ENCODE measurements at regions not wholly inside any gene's neighbourhood (a gene's known extent, or its start where the extent isn't known, plus 50 kb on each side); places are given as distances from the start of the nearest gene placed in this dataset.
"Not testable (repeated sequence)": the region's sequence is repeated elsewhere in the genome, so short reads cannot be mapped to it uniquely, and the experiment has no call there.

DNA sequence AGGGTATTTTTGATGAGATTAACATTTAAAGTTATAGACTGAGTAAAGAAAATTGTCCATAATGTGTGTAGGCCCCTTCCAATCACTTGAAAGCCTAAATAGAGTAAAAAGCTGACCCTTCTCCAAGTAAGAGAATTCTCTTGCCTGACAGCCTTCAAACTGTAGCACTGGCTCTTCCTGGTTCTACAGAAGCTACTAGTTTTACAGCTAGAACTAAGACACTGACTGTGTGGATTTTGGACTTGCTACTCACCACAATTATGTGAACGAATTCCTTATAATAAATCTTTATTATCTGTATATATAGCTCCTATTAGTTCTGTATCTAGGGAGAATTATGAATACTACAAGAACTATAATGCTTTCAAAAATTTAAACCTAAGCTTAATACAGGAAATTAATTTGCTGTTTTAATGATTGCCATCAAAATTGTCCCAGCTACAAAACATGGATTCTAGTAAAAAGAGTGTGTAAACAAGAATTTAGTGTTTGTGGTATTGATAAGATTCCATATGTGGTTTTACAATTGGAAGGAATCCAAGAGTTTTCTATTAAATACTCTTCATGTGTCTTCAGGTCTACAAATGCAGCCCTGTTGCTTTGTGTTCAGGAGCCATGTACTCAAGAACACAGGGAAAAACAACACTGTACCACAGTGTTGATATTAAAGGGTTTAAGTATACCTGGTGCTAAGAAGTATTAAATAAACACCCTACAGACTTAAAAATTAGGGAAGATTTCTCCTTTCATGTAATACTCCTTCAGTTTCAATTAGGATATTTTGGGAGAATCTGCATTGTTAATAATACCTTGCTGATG is 366.5 kb downstream of the CXXC4 start:
- DNase-seq = no peak

DNA sequence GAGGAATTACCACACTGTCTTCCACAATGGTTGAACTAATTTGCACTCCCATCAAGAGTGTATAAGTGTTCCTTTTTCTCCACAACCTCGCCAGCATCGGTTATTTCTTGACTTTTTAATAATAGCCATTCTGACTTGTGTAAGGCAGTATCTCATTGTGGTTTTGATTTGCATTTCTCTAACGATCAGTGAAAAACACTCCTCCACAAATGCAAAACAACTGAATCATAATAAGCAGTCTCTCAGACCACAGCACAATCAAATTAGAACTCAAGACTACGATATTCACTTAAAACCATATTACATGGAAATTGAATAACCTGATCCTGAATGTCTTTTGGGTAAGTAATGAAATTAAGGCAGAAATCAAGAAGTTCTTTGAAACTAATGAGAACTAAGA is 371.7 kb downstream of the CXXC4 start:
- no peak for DNase-seq

GRCh38 chr4:104117776-104118175 is 376.9 kb downstream of the CXXC4 start:
- DNase-seq = no peak

DNA sequence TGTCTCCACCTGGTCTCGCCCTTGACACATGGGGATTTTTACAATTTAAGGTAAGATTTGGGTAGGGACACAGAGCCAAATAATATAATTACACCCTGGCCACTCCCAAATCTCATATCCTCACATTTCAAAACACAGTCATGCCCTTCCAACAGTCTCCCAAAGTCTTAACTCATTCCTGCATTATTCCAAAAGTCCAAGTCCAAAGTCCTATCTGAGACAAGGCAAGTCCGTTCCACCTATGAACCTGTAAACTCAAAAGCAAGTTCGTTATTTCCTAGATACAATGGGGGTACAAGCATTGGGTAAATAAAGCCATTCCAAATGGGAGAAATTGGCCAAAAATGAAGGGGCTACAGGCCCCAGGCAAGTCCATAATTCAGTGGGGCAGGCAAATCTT is 380.8 kb downstream of the CXXC4 start:
- DNase-seq = no peak

DNA sequence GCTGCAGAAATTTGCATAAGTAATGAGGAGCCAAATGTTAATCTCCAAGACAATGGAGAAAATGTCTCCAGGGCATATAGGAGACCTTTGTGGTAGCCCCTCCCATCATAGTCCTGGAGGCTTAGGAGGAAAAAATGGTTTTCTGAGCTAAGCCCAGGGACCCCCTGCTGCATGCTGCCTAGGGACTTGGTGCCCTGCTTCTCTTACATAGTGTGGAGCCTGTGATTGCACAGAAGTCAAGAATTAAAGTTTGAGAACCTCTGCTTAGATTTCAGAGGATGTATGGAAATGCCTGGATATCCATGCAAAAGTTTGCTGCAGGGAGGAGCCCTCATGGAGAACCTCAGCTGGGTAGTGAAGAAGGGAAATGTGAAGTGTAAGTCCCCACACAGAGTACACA is 379.4 kb upstream of the TACR3 start:
- no peak for DNase-seq

GRCh38 chr4:104093247-104093646 is 373.5 kb upstream of the TACR3 start:
- DNase-seq = no peak

DNA sequence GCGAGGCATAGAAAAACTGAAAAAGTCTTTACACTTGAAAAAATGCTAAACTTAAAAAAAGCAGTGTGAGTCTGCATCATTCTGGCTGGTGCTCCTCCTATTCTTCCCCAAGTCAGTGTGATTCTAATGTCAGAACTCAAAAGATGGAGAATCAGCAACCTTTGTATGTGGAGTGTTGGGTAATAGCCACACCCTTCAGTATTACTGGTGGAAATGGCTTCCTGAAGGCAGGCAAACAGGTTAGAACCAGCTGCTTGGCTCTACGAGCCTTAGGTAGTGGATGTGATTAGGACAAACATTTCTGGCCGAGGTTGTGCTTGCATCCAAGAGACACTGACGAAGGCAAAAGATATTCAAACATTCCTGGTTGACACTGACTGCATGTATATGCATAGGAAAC is 353.4 kb upstream of the TACR3 start:
- DNase-seq = no peak

- DNase-seq = no peak
These were observed 346.7 kb upstream of the TACR3 start for GRCh38 chr4:104066533-104066932.

DNA sequence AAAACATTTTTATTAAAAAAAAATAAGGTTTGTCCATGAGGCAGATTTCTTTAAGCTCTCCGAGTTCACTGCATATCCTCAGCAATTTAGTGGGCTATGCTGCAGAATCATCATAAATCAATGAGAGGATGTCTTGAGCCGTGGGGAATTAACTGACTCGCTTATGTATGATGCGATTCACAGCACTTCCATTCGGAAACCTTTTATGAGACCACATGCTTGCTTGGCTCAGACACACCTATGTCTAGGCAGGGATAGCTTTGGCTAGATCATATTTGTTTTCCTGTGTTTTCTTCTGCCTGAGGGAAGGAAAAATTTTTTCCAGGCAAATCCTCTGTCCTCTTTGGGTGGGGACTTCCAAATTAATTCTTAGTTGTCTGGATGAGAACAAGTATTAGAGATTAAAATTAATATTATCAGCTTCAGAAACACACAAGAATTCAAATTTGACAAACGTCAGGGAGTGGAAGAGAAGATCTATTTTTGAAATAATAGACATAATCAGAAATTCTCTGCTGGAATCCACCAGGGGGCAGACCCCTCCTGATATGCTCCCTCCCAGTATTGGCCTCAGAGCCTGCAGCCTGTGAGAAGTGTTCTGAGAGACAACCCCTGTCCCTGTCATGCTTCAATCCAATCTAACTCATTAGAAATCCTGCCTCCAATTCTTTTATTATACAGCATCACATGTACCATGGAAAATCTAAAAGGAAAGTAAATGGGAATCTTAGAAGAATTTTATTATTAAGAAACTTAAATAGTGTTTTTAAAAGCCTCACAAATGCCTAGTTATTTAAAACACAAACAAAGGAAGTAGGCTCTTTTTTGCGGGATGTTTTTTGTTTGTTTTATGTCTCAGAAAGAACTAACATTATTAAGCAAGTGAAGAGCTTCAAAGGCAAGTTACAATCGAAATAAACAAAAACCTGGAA is 345.1 kb upstream of the TACR3 start:
- DNase-seq = peak; percentile 5

GRCh38 chr4:104063341-104063740 is 343.6 kb upstream of the TACR3 start:
- DNase-seq = no peak

DNA sequence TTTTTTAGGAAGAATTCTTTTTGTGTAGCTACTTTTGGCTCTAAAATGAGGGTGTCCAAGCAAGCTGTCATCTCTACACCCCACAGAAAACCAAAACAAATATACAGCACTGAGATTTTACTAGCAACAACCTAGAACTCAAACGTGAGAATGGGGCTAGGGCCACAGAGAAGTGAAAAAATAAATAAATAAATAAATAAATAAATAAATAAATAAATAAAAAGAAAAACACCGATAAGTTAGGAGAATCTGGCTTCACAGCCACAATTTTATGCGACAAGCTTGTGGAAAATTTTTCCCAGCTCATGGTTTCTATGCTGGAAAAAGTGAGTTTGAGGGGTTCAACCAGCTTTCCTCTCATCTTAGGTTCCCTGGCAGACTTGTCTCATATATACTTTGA is 324.6 kb upstream of the TACR3 start:
- DNase-seq = no peak

DNA sequence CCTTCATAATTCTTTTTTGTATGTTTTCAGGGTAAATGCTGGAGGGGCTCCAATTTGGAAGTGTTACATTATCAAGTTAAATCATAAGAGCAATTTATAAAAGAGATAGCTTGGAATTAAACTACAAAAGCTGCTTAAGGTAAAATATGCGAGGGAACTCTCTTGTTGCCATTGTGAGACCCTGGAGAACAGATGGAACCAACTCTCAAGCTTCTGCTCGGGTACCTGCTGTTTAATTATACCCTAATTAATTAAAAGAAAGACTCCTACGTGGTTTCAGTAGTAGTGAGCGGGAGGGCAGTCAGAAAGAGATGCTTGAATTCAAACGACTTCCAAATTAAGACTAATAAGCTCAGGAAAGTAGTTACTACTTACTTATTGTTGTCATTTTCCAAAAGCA is 313.1 kb upstream of the TACR3 start:
- DNase-seq = no peak

GRCh38 chr4:104025251-104025650 is 305.5 kb upstream of the TACR3 start:
- no peak for DNase-seq

DNA sequence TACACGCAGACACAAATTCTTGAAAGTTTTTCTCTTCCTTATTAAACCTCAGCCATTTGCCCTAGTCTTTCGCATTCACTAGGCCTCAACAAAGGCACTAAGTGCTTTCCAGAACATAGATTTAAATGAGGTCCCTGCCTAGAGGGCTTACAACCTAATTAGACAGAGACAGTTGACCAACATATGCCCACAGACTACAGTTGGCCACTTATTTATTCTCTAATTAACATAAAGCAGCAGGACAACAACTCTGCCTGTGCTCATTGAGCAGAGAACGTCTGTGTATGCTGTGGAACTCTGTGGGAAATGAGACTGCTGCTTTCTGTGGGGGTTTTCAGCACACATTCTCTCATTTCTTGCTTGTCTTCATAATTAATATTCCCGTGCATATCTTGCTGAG is 303.0 kb upstream of the TACR3 start:
- DNase-seq = no peak

- DNase-seq = no peak
These were observed 302.4 kb upstream of the TACR3 start for GRCh38 chr4:104022226-104022625.

DNA sequence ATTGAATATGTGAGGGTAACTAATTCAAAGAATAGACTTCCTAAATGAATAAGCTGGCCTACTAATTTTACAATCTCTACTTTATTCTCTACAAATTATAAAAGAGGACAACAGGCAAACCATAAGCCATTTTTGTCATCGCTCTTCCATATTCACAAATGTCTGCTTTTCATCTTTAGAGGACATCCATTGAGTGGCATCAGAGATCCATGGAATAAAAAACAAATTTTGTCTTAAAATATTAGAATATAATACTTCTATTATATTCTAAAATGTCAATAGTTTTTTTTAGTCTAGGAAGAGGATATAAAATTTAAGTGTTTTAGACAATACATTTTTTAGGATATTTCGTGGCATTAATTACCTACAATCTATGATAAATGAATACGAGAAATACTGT is 300.9 kb upstream of the TACR3 start:
- no peak for DNase-seq

- no peak for DNase-seq
These were observed 297.4 kb upstream of the TACR3 start for GRCh38 chr4:104017213-104017612.

- DNase-seq = no peak
These were observed 295.9 kb upstream of the TACR3 start for GRCh38 chr4:104015680-104016079.

GRCh38 chr4:104010722-104011121 is 290.9 kb upstream of the TACR3 start:
- DNase-seq = no peak

DNA sequence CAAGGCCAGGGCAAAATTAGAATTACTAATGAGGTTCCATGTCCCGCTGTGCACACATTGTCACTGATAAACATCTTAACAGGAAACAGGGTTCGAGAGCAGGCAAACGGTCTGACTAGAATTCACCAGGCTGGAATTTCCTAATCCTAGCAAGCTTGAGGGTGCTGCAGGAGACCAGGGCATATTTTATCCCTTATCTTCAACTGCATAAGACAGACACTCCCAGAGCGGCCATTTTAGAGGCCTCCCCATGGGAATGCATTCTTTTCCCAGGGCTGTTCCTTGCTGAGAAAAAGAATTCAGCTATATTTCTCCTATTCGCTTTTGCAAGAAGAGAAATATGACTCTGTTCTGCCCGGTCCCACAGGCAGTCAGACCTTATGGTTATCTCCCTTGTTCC is 282.5 kb upstream of the TACR3 start:
- DNase-seq = not testable (repeated sequence)

DNA sequence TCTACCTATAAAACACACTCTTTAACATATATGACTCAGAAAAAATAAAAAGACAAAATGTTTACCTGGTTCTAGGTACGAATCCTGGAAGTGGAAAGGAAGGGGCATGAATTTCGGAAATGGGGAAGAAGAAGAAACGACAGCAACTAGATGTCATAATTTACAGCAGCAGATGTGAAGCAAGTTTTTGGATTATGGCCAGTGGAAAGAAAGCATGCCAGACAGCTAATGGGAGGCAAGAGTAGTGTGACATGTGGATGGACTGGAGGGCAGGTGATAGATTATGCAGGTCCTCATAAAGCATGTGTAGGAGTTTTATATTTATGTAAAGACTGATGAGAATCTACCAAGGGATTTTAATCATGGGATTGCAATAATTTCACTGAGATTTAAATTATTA is 279.0 kb upstream of the TACR3 start:
- DNase-seq = no peak

DNA sequence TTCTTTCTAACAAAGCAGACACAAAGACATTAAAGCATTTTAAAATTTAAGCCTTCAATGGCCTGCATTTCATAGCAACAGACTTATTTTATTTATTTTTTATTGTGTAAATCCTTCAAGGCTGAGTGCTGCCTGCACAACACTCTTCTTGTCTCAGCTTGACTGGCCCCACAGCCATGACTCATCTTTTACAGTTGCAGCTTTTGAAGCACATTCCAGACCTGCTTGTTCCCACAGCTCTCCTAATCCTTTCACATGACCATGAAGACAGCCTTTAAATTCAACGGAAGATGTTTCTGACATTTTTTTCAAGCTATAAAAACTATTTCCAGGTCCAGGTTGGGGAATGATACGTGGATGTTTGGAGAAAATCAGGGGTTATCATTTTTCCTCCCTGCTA is 276.9 kb upstream of the TACR3 start:
- peak; percentile 74 for DNase-seq

GRCh38 chr4:103996064-103996463 is 276.3 kb upstream of the TACR3 start:
- DNase-seq = peak; percentile 10

DNA sequence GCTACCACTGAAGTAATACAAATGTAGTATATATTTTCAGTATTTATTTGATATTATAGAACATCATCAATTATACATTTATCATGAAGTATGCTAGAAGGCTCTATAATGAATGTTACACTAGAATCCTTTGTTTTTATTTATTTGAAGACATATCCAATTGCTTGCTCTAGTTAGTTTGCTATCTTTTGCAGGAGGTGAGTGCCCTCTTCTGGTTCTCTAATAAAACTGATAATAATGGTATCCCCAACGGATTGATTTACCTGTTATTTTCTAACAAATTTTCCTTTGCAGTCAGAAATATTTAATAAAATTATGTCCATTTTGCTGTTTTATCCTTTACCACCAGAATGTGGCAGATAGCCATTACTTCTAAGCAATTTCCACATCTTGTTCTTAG is 274.3 kb upstream of the TACR3 start:
- no peak for DNase-seq
